ENCODE measurements at regions not wholly inside any gene's neighbourhood (a gene's known extent, or its start where the extent isn't known, plus 50 kb on each side); places are given as distances from the start of the nearest gene placed in this dataset.
A peak's percentile ranks its signal among the peaks of the same experiment; 100 is the strongest.

DNA sequence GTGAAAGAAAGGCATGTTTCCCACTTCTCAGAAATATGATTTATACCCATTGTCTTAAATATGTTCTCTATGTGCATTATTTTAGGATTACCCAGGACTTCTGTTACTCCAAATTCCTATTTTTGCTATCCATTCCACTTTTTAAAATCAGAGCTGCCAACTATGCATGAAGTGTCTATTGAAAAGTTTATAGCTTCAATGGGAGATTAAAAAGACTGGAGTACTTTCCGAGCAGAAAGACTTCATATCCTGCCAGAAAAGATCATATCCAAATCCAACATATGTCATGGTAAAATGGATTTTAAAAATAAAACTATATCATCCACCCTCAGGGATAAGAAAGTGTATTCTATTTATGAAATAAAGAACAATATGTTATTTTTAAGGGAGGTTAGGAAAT, 212.7 kb downstream of the COL12A1 start:
- no peak for DNase-seq (ENCODE audit: low read depth in 6 of 9, low spot score in 9 of 9)
- H3K27me3 ChIP-seq (ENCODE audit: control insufficient read depth in 2 of 2, insufficient read depth in 1 of 2, low read length in 1 of 2): no peaks in the 10 kb centered on the region
- no peaks in the 10 kb centered on the region for H3K36me3 ChIP-seq (ENCODE audit: control insufficient read depth in 2 of 2, insufficient read depth in 2 of 2, low read length in 1 of 2)
- H3K4me3 ChIP-seq (ENCODE audit: low read length in 2 of 2): no peak overlapping the region
- H3K27ac ChIP-seq (ENCODE audit: low read depth in 1 of 2, low read length in 1 of 2): no peak overlapping the region
- WGBS: 86% methylated on average over 1 of the region's 1 CpG
- H3K9me3 ChIP-seq (ENCODE audit: control insufficient read depth in 2 of 2, insufficient read depth in 1 of 2, low read length in 1 of 2): peaks cover 0 to 3% of the 10 kb centered on the region in 2 donors
- H3K4me1 ChIP-seq (ENCODE audit: control insufficient read depth in 2 of 2, insufficient read depth in 2 of 2, low read length in 2 of 2): no peaks in the 10 kb centered on the region

DNA sequence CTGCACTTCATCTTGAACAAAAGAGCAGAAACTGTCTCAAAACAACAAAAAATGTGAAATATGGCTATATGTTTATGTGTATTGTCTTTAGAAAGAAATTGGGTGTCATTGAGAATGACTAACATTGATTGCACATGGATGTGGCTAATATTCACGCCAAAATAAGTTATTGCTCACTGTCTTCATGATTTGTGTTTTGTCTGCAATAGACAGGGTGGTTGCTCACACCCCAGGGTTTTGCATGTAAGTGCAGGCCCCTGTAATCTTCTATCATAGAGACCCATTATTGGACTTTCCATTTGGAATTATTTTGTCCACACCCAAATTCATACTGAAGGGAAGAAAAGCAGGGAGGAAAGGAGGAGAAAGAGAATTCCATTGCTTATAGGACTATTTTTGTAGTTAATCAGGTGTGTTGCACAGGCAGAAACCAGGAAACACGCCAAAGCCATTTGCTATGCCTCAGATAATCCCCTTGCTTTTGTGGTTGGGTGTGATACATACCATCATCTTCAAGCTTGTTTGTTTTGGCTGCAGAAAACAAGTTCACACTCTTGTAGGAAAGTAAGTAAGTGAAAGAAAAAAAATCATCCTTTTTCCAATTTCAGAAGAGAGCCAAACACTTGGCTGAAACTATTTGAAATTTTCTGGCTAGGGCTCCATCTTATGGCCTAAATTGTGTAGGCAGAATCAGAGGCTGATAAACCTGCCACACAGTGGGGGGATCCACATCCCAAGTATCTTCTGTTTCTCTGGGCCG, 214.1 kb downstream of the COL12A1 start:
- H3K4me1 ChIP-seq (ENCODE audit: control insufficient read depth in 2 of 2, insufficient read depth in 2 of 2, low read length in 2 of 2): no peaks in the 10 kb centered on the region

DNA sequence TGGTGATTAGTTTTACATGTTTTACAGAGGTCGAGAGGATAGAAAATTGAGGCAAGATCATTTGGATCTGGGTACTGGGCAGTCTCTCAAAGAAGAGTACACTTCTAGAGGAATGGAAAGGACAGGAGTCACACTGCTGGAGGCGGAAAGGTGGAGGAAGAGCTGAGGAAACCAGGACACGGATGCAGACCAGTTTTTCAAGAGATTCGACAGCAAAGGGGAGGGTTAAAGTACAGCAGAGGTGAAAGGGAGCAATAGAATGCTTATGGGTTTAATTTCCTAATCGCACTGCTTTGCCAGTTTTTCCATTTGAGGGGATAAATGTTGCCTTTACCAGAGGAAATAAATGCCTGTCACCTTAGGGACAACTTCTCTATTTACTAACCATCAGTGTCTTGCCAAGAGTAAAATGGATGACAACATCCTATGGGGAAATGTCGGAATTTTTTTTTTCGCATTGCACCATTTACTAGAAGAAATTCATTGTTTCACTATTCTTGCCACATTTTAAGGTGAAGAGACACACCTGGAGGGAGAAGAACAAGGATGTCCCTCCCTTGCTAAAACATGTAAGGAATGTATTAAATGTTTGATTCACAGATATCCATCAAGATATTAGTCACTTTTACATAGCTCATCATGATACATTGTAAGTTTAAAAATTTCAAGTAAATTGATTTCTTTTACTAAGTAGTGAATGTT, 226.6 kb downstream of the COL12A1 start:
- no peak overlapping the region for H3K4me3 ChIP-seq (ENCODE audit: low read length in 2 of 2)
- no peaks in the 10 kb centered on the region for H3K36me3 ChIP-seq (ENCODE audit: control insufficient read depth in 2 of 2, insufficient read depth in 2 of 2, low read length in 1 of 2)
- no peaks in the 10 kb centered on the region for H3K9me3 ChIP-seq (ENCODE audit: control insufficient read depth in 2 of 2, insufficient read depth in 1 of 2, low read length in 1 of 2)
- no peak overlapping the region for H3K27ac ChIP-seq (ENCODE audit: low read depth in 1 of 2, low read length in 1 of 2)
- WGBS: 96% methylated on average over 7 of the region's 7 CpGs
- no peaks in the 10 kb centered on the region for H3K4me1 ChIP-seq (ENCODE audit: control insufficient read depth in 2 of 2, insufficient read depth in 2 of 2, low read length in 2 of 2)
- no peak for DNase-seq (ENCODE audit: low read depth in 6 of 9, low spot score in 9 of 9)
- no peaks in the 10 kb centered on the region for H3K27me3 ChIP-seq (ENCODE audit: control insufficient read depth in 2 of 2, insufficient read depth in 1 of 2, low read length in 1 of 2)

More for the DNA sequence above, 214.1 kb downstream of the COL12A1 start:
- Histone ChIP-seq H3K4me3 (ENCODE audit: low read length in 2 of 2) (no peak overlapping the region), H3K27me3 (ENCODE audit: control insufficient read depth in 2 of 2, insufficient read depth in 1 of 2, low read length in 1 of 2) (no peaks in the 10 kb centered on the region), H3K9me3 (ENCODE audit: control insufficient read depth in 2 of 2, insufficient read depth in 1 of 2, low read length in 1 of 2) (peaks cover 0 to 5% of the 10 kb centered on the region in 2 donors), H3K27ac (ENCODE audit: low read depth in 1 of 2, low read length in 1 of 2) (no peak overlapping the region), H3K36me3 (ENCODE audit: control insufficient read depth in 2 of 2, insufficient read depth in 2 of 2, low read length in 1 of 2) (no peaks in the 10 kb centered on the region)
- DNase-seq (ENCODE audit: low read depth in 6 of 9, low spot score in 9 of 9): peak in 1 of 9 donors; percentile 2
- WGBS: 95% methylated on average over 3 of the region's 3 CpGs

DNA sequence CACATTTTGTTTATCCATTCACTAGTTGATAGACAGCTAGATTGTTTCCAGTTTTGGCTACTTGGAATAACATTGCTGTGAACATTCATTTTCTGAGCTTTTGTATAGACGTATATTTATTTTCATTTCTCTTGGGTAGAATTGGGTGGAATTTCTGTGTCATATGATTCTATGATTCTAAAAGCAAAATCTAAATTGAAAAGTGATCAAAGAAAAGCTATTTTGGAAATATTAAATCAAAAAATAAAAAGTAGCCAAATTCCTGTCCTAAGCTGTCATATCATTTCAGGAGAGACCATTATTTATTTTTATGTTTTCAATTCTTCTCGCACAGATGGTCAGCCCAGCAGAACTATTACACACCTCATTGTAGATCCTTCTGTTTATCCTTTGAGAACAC, 229.2 kb downstream of the COL12A1 start:
- Histone ChIP-seq H3K4me1 (ENCODE audit: control insufficient read depth in 2 of 2, insufficient read depth in 2 of 2, low read length in 2 of 2) (no peaks in the 10 kb centered on the region), H3K36me3 (ENCODE audit: control insufficient read depth in 2 of 2, insufficient read depth in 2 of 2, low read length in 1 of 2) (no peaks in the 10 kb centered on the region), H3K27me3 (ENCODE audit: control insufficient read depth in 2 of 2, insufficient read depth in 1 of 2, low read length in 1 of 2) (no peaks in the 10 kb centered on the region), H3K9me3 (ENCODE audit: control insufficient read depth in 2 of 2, insufficient read depth in 1 of 2, low read length in 1 of 2) (no peaks in the 10 kb centered on the region), H3K4me3 (ENCODE audit: low read length in 2 of 2) (no peak overlapping the region), H3K27ac (ENCODE audit: low read depth in 1 of 2, low read length in 1 of 2) (no peak overlapping the region)
- no peak for DNase-seq (ENCODE audit: low read depth in 6 of 9, low spot score in 9 of 9)
- 92% methylated on average over 2 of the region's 2 CpGs for WGBS

DNA sequence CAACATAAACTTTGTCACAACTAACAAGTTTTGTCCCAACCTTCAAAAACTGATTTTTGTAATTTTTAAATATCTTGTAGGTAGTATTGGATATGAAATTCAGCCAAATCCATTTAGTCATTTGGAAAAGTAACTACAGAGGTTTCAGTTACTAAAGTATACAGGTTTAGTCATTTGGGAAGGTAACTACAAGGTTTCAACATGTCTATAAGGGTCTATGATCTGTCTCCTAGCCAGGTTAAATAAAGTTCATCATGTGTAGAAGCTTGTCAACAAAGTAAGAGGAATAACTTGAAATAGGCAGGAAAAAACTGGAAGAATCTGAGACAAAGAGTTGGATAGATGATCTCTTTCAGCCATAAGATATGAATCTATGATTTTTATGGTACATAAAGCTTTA, 229.8 kb downstream of the COL12A1 start:
- H3K27ac ChIP-seq (ENCODE audit: low read depth in 1 of 2, low read length in 1 of 2): no peak overlapping the region
- DNase-seq (ENCODE audit: low read depth in 6 of 9, low spot score in 9 of 9): no peak
- no peaks in the 10 kb centered on the region for H3K27me3 ChIP-seq (ENCODE audit: control insufficient read depth in 2 of 2, insufficient read depth in 1 of 2, low read length in 1 of 2)
- no peak overlapping the region for H3K4me3 ChIP-seq (ENCODE audit: low read length in 2 of 2)
- no peaks in the 10 kb centered on the region for H3K4me1 ChIP-seq (ENCODE audit: control insufficient read depth in 2 of 2, insufficient read depth in 2 of 2, low read length in 2 of 2)
- H3K36me3 ChIP-seq (ENCODE audit: control insufficient read depth in 2 of 2, insufficient read depth in 2 of 2, low read length in 1 of 2): no peaks in the 10 kb centered on the region
- H3K9me3 ChIP-seq (ENCODE audit: control insufficient read depth in 2 of 2, insufficient read depth in 1 of 2, low read length in 1 of 2): no peaks in the 10 kb centered on the region

DNA sequence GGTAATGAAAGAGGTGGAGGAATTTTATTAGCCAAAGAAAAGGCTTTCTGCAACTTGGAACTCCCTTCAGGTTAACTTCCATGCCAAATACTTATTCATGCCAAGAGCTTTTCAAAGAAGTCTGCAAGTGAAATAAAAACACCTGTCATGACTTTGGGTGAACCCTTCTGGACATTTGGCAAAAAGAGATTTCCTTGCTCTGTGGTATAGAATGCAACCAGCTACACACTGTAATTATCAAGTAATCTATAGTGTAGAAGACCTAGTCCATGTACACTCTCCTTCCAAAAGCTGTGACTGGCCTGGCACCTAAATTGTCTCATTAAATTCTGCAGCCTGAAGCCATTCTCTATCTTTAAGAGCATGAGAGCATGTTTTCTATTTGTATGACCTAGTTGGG, 232.3 kb downstream of the COL12A1 start:
- DNase-seq (ENCODE audit: low read depth in 6 of 9, low spot score in 9 of 9): no peak
- Histone ChIP-seq H3K4me3 (ENCODE audit: low read length in 2 of 2) (no peak overlapping the region), H3K36me3 (ENCODE audit: control insufficient read depth in 2 of 2, insufficient read depth in 2 of 2, low read length in 1 of 2) (no peaks in the 10 kb centered on the region), H3K9me3 (ENCODE audit: control insufficient read depth in 2 of 2, insufficient read depth in 1 of 2, low read length in 1 of 2) (no peaks in the 10 kb centered on the region), H3K27ac (ENCODE audit: low read depth in 1 of 2, low read length in 1 of 2) (no peak overlapping the region), H3K27me3 (ENCODE audit: control insufficient read depth in 2 of 2, insufficient read depth in 1 of 2, low read length in 1 of 2) (no peaks in the 10 kb centered on the region), H3K4me1 (ENCODE audit: control insufficient read depth in 2 of 2, insufficient read depth in 2 of 2, low read length in 2 of 2) (no peaks in the 10 kb centered on the region)

DNA sequence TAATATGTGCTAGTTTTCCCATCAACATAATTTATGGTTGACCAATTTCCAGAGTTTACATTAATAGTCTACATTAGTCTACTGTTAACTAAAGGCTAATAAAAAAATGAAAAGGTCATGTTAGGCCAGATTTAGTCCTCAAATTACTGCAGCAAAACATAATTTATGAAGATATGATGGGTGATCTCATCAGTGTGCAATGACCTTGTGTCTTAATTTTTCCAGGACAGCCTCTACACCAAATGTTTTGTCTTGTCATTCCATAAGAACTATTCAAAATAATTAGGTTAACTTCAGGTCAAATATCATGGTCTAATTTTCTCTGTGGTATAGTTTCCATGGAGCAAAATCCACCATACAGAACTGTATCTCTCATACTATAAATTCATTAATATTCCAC, 234.2 kb downstream of the COL12A1 start:
- no peaks in the 10 kb centered on the region for H3K36me3 ChIP-seq (ENCODE audit: control insufficient read depth in 2 of 2, insufficient read depth in 2 of 2, low read length in 1 of 2)
- no peaks in the 10 kb centered on the region for H3K4me1 ChIP-seq (ENCODE audit: control insufficient read depth in 2 of 2, insufficient read depth in 2 of 2, low read length in 2 of 2)
- H3K27me3 ChIP-seq (ENCODE audit: control insufficient read depth in 2 of 2, insufficient read depth in 1 of 2, low read length in 1 of 2): no peaks in the 10 kb centered on the region
- no peak overlapping the region for H3K27ac ChIP-seq (ENCODE audit: low read depth in 1 of 2, low read length in 1 of 2)
- no peaks in the 10 kb centered on the region for H3K9me3 ChIP-seq (ENCODE audit: control insufficient read depth in 2 of 2, insufficient read depth in 1 of 2, low read length in 1 of 2)
- no peak for DNase-seq (ENCODE audit: low read depth in 6 of 9, low spot score in 9 of 9)
- no peak overlapping the region for H3K4me3 ChIP-seq (ENCODE audit: low read length in 2 of 2)

DNA sequence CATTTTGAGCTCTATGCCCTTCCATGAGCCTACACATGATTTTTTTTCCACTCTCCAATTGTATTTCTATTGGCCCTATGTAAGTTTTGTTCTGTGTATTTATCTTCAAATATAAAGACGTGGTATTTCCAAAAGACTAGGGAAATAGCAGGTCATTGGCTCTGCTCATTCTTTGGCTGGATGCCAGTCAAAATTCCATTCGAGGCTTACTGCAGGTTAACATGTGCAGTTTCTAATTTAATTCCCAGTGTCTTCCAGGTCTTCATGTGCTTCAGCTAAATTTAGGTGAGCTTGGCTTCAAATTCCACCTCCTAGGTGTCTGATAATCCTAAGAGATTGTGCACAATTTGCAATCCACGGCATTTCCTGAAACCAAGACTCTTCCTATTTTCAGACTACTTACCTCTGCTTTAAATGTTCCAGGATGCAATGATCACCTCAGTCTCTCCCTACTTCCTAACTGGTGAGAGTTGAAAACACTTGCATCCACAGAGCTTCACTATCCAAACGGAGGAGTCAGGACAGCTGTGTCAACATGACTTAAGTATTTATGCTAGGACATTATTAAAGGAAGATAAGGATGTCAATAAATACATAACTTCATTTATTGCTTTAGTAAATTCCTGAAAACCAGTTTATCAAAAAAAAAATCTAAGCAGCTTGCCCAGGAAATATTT, 236.1 kb downstream of the COL12A1 start:
- no peak overlapping the region for H3K4me3 ChIP-seq (ENCODE audit: low read length in 2 of 2)
- no peak overlapping the region for H3K27ac ChIP-seq (ENCODE audit: low read depth in 1 of 2, low read length in 1 of 2)
- no peaks in the 10 kb centered on the region for H3K4me1 ChIP-seq (ENCODE audit: control insufficient read depth in 2 of 2, insufficient read depth in 2 of 2, low read length in 2 of 2)
- H3K9me3 ChIP-seq (ENCODE audit: control insufficient read depth in 2 of 2, insufficient read depth in 1 of 2, low read length in 1 of 2): peaks cover 0 to 3% of the 10 kb centered on the region in 2 donors
- no peak for DNase-seq (ENCODE audit: low read depth in 6 of 9, low spot score in 9 of 9)
- H3K36me3 ChIP-seq (ENCODE audit: control insufficient read depth in 2 of 2, insufficient read depth in 2 of 2, low read length in 1 of 2): no peaks in the 10 kb centered on the region
- H3K27me3 ChIP-seq (ENCODE audit: control insufficient read depth in 2 of 2, insufficient read depth in 1 of 2, low read length in 1 of 2): no peaks in the 10 kb centered on the region
- WGBS: 84% methylated on average over 4 of the region's 4 CpGs

DNA sequence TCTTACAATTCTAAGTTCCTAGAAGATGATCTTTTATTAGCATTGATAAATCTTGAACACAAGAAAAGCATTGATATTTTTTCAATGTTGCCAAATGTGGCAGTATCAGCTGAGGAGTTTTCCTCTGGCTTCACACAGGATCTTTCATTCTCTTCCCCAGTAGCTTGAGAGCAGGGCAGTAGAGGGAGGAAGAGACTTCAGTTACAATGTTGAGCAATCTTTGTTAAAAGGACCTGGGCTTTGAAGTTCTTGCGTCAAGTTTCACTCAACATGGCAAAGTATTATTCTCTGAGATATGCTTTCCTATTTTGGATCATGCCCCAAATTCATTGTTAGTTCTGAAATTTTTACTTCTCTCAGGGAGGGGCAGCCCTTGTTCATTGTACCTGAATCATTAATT, 238.0 kb downstream of the COL12A1 start:
- WGBS: 97% methylated on average over 1 of the region's 1 CpG
- Histone ChIP-seq H3K4me3 (ENCODE audit: low read length in 2 of 2) (no peak overlapping the region), H3K27me3 (ENCODE audit: control insufficient read depth in 2 of 2, insufficient read depth in 1 of 2, low read length in 1 of 2) (no peaks in the 10 kb centered on the region), H3K4me1 (ENCODE audit: control insufficient read depth in 2 of 2, insufficient read depth in 2 of 2, low read length in 2 of 2) (no peaks in the 10 kb centered on the region), H3K27ac (ENCODE audit: low read depth in 1 of 2, low read length in 1 of 2) (no peak overlapping the region), H3K36me3 (ENCODE audit: control insufficient read depth in 2 of 2, insufficient read depth in 2 of 2, low read length in 1 of 2) (no peaks in the 10 kb centered on the region), H3K9me3 (ENCODE audit: control insufficient read depth in 2 of 2, insufficient read depth in 1 of 2, low read length in 1 of 2) (peaks cover 0 to 3% of the 10 kb centered on the region in 2 donors)
- DNase-seq (ENCODE audit: low read depth in 6 of 9, low spot score in 9 of 9): no peak

Data from thymus (tissue), 11 donors.